Nephron progenitor cell (in vitro differentiated cells): ENCODE measurements at regions not wholly inside any gene's neighbourhood (a gene's known extent, or its start where the extent isn't known, plus 50 kb on each side); places are given as distances from the start of the nearest gene placed in this dataset.
"Not testable (repeated sequence)": the region's sequence is repeated elsewhere in the genome, so short reads cannot be mapped to it uniquely, and the experiment has no call there.

Experiments used
- DNase-seq: peaks from one replicate; pipeline ENCODE4 v3.0.0; 2021
- H3K27ac Mint-ChIP-seq: 2 replicates; pipeline ENCODE4 v1.8.0; 2021; ENCODE audit warnings: mild to moderate bottlenecking, moderate library complexity, mixed read lengths
- H3K27me3 Mint-ChIP-seq: 2 replicates; pipeline ENCODE4 v1.8.0; 2021; ENCODE audit warnings: mild to moderate bottlenecking, low read depth, mixed read lengths; ENCODE audit not compliant: poor library complexity
- H3K36me3 Mint-ChIP-seq: 2 replicates; pipeline ENCODE4 v1.8.0; 2021; ENCODE audit warnings: low read depth, mixed read lengths
- H3K4me1 Mint-ChIP-seq: 2 replicates; pipeline ENCODE4 v1.8.0; 2021; ENCODE audit warnings: mixed read lengths
- H3K4me3 Mint-ChIP-seq: 2 replicates; pipeline ENCODE4 v1.8.0; 2021; ENCODE audit warnings: mild to moderate bottlenecking, moderate library complexity, mixed read lengths
- H3K9me3 Mint-ChIP-seq: 2 replicates; pipeline ENCODE4 v1.8.0; 2021; ENCODE audit warnings: mild to moderate bottlenecking, moderate library complexity, mixed read lengths
- CTCF ChIP-seq: fragments of 200-600 bp; sonication (generic); IDR thresholded peaks from 2 replicates; pipeline ENCODE4 v1.5.0; 2021; ENCODE audit warnings: antibody characterized with exemption

- not testable (repeated sequence) for H3K27ac Mint-ChIP-seq, H3K4me1 Mint-ChIP-seq, H3K27me3 Mint-ChIP-seq, H3K4me3 Mint-ChIP-seq, DNase-seq
- Mint-ChIP-seq H3K36me3 (peaks cover 88% of the 10 kb centered on the region), H3K9me3 (peaks cover 27% of the 10 kb centered on the region)
Measured at GRCh38 chr7:35853194-35853593, 52.3 kb downstream of the SEPTIN7 start.

- Mint-ChIP-seq H3K9me3 (peaks cover 34% of the 10 kb centered on the region), H3K27ac (no peak overlapping the region), H3K36me3 (peaks cover 90% of the 10 kb centered on the region), H3K4me3 (no peak overlapping the region), H3K27me3 (no peaks in the 10 kb centered on the region), H3K4me1 (no peaks in the 10 kb centered on the region)
- TF ChIP-seq CTCF = no peak
- no peak for DNase-seq
Measured at GRCh38 chr7:35854311-35854710, 53.5 kb downstream of the SEPTIN7 start.

- no peak for TF ChIP-seq CTCF
- no peak for DNase-seq
- Mint-ChIP-seq H3K9me3 (peaks cover 48% of the 10 kb centered on the region), H3K27me3 (no peaks in the 10 kb centered on the region), H3K27ac (no peak overlapping the region), H3K4me3 (no peak overlapping the region), H3K4me1 (no peaks in the 10 kb centered on the region), H3K36me3 (peaks cover 97% of the 10 kb centered on the region)
Measured at GRCh38 chr7:35856175-35856574, 55.3 kb downstream of the SEPTIN7 start.

- Mint-ChIP-seq H3K27me3 (no peaks in the 10 kb centered on the region), H3K36me3 (peaks cover 76% of the 10 kb centered on the region), H3K9me3 (peaks cover 40% of the 10 kb centered on the region), H3K4me3 (no peak overlapping the region), H3K27ac (no peak overlapping the region), H3K4me1 (no peaks in the 10 kb centered on the region)
- DNase-seq = no peak
- TF ChIP-seq CTCF = no peak
Measured at GRCh38 chr7:35860664-35861063, 59.8 kb downstream of the SEPTIN7 start.

GRCh38 chr7:35865287-35865686, 64.4 kb downstream of the SEPTIN7 start:
- H3K4me3 Mint-ChIP-seq = no peak overlapping the region
- H3K27ac Mint-ChIP-seq = no peak overlapping the region
- no peaks in the 10 kb centered on the region for H3K27me3 Mint-ChIP-seq
- H3K4me1 Mint-ChIP-seq = no peaks in the 10 kb centered on the region
- peaks cover 8% of the 10 kb centered on the region for H3K9me3 Mint-ChIP-seq
- peaks cover 51% of the 10 kb centered on the region for H3K36me3 Mint-ChIP-seq
- no peak for DNase-seq
- no peak for TF ChIP-seq CTCF

GRCh38 chr7:35866186-35866585, 65.3 kb downstream of the SEPTIN7 start:
- Mint-ChIP-seq H3K27ac (no peak overlapping the region), H3K36me3 (peaks cover 42% of the 10 kb centered on the region), H3K9me3 (no peaks in the 10 kb centered on the region)

GRCh38 chr7:35869117-35869516, 68.3 kb downstream of the SEPTIN7 start:
- H3K27ac Mint-ChIP-seq = peak overlapping the region; percentile 30
- H3K27me3 Mint-ChIP-seq, H3K4me3 Mint-ChIP-seq, H3K9me3 Mint-ChIP-seq, H3K4me1 Mint-ChIP-seq, DNase-seq: not testable (repeated sequence)
- peaks cover 35% of the 10 kb centered on the region for H3K36me3 Mint-ChIP-seq

More at GRCh38 chr7:35866186-35866585, 65.3 kb downstream of the SEPTIN7 start:
- Mint-ChIP-seq H3K27me3 (no peaks in the 10 kb centered on the region), H3K4me3 (no peak overlapping the region), H3K4me1 (no peaks in the 10 kb centered on the region)
- TF ChIP-seq CTCF = no peak
- DNase-seq = no peak
